HCT116 (cell line): ENCODE measurements at regions not wholly inside any gene's neighbourhood (a gene's known extent, or its start where the extent isn't known, plus 50 kb on each side); places are given as distances from the start of the nearest gene placed in this dataset.

Source experiments
- ATF3 ChIP-seq: IDR thresholded peaks from 2 replicates; pipeline ENCODE4 v1.6.1; 2012
- CEBPB ChIP-seq: IDR thresholded peaks from 2 replicates; pipeline ENCODE4 v1.6.1; 2012; ENCODE audit warnings: low read depth
- EGR1 ChIP-seq: IDR thresholded peaks from 2 replicates; pipeline ENCODE4 v1.6.1; 2012; ENCODE audit warnings: low read depth
- POLR2A ChIP-seq: IDR thresholded peaks from 2 replicates; pipeline ENCODE4 v1.7.0; 2011; ENCODE audit warnings: borderline replicate concordance; ENCODE audit not compliant: insufficient read depth, insufficient read length; ENCODE audit errors: extremely low read depth
- POLR2AphosphoS5 ChIP-seq: IDR thresholded peaks from 2 replicates; pipeline ENCODE4 v1.6.1; 2011; ENCODE audit warnings: mild to moderate bottlenecking, low read depth, low read length, moderate library complexity
- REST ChIP-seq: IDR thresholded peaks from 2 replicates; pipeline ENCODE4 v1.6.1; 2012; ENCODE audit warnings: low read depth
- SP1 ChIP-seq: IDR thresholded peaks from 2 replicates; pipeline ENCODE4 v1.6.1; 2012; ENCODE audit warnings: low read depth

- TF ChIP-seq SP1 (no peak), REST (no peak), CEBPB (no peak), EGR1 (no peak), POLR2A (no peak), POLR2AphosphoS5 (no peak), ATF3 (no peak)
These were observed 226.0 kb upstream of the ANKH start for GRCh38 chr5:15097552-15097951.
